ENCODE measurements at regions not wholly inside any gene's neighbourhood (a gene's known extent, or its start where the extent isn't known, plus 50 kb on each side); places are given as distances from the start of the nearest gene placed in this dataset.

DNA sequence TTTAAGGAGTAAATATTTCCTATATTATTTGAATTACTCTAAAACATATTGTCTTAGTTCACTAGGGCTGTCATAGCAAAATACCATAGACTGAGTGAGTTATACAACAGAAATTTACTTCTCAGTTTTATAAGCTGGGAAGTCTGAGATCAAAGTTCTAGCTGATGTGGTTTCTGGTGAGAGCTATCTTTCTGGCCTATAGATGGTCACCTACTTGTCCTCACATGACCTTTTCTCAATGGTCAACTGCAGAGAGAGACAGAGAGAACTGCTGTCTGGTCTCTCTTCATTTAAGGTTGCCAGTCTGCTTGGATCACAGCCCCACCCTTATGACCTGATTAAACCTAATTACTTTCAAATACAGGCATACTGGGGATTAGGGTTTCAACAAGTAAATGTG is 490.9 kb downstream of the FBXO15 start:
- Histone ChIP-seq H3K27ac (ENCODE audit: low read length) (no peak overlapping the region), H3K36me3 (ENCODE audit: control insufficient read depth in 1 of 2, insufficient read depth in 2 of 2, low read length in 2 of 2) (no peaks in the 10 kb centered on the region)

DNA sequence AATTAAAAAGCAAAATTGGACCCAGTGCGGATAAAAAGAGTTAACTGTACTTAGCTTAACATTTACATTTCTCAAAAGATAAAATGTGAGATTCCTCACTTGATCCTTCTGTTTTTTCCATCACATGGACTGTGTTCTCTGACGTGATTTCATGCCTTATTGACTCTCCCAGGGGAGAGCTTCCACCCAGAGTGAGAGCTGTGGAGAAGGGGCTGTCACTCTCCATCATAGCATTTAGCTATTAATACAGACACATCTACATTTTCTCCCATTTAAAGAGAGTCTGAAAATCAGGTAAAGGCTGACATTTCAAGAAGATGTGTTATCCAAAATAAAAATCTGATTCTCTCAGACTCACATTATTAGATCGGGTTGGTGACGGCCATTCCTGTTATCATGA is 493.8 kb downstream of the FBXO15 start:
- no peaks in the 10 kb centered on the region for H3K4me1 ChIP-seq (ENCODE audit: control insufficient read depth in 1 of 2, insufficient read depth in 2 of 2, low read length in 2 of 2)
- no peak overlapping the region for H3K27ac ChIP-seq (ENCODE audit: low read length)
- H3K27me3 ChIP-seq (ENCODE audit: low read depth, low read length) = no peaks in the 10 kb centered on the region
- H3K4me3 ChIP-seq (ENCODE audit: low read depth in 1 of 2, low read length in 2 of 2) = no peak overlapping the region
- H3K9me3 ChIP-seq (ENCODE audit: control insufficient read depth in 1 of 2, low read length in 2 of 2) = no peaks in the 10 kb centered on the region
- no peaks in the 10 kb centered on the region for H3K36me3 ChIP-seq (ENCODE audit: control insufficient read depth in 1 of 2, insufficient read depth in 2 of 2, low read length in 2 of 2)

More for the DNA sequence above, 490.9 kb downstream of the FBXO15 start:
- Histone ChIP-seq H3K27me3 (ENCODE audit: low read depth, low read length) (no peaks in the 10 kb centered on the region), H3K4me3 (ENCODE audit: low read depth in 1 of 2, low read length in 2 of 2) (no peak overlapping the region), H3K4me1 (ENCODE audit: control insufficient read depth in 1 of 2, insufficient read depth in 2 of 2, low read length in 2 of 2) (no peaks in the 10 kb centered on the region), H3K9me3 (ENCODE audit: control insufficient read depth in 1 of 2, low read length in 2 of 2) (no peaks in the 10 kb centered on the region)

GRCh38 chr18:73653251-73653650 is 494.4 kb downstream of the FBXO15 start:
- Histone ChIP-seq H3K9me3 (ENCODE audit: control insufficient read depth in 1 of 2, low read length in 2 of 2) (no peaks in the 10 kb centered on the region), H3K4me1 (ENCODE audit: control insufficient read depth in 1 of 2, insufficient read depth in 2 of 2, low read length in 2 of 2) (no peaks in the 10 kb centered on the region), H3K4me3 (ENCODE audit: low read depth in 1 of 2, low read length in 2 of 2) (no peak overlapping the region), H3K27me3 (ENCODE audit: low read depth, low read length) (no peaks in the 10 kb centered on the region), H3K36me3 (ENCODE audit: control insufficient read depth in 1 of 2, insufficient read depth in 2 of 2, low read length in 2 of 2) (no peaks in the 10 kb centered on the region), H3K27ac (ENCODE audit: low read length) (no peak overlapping the region)

DNA sequence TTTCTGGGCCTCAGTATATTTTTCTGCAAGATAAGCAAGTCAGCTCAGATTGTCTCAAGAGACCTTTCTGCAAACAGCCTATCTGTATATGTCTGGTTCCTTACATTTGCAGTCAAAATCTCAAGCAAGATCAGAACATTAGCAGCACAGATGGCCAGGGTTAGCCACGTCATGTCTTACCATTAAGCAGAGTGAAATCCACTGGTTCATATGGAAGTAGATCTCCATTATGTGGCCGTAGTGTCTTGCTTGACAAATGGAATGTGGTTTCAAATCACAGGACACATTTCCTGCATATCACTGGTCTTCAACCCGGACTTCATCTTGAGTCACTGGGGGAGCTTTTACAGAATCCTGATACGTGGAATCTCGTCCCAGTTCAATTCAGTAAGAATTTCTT is 500.2 kb downstream of the FBXO15 start:
- no peak overlapping the region for H3K4me3 ChIP-seq (ENCODE audit: low read depth in 1 of 2, low read length in 2 of 2)
- H3K4me1 ChIP-seq (ENCODE audit: control insufficient read depth in 1 of 2, insufficient read depth in 2 of 2, low read length in 2 of 2) = no peaks in the 10 kb centered on the region
- no peaks in the 10 kb centered on the region for H3K27me3 ChIP-seq (ENCODE audit: low read depth, low read length)
- no peak overlapping the region for H3K27ac ChIP-seq (ENCODE audit: low read length)
- H3K9me3 ChIP-seq (ENCODE audit: control insufficient read depth in 1 of 2, low read length in 2 of 2) = no peaks in the 10 kb centered on the region
- H3K36me3 ChIP-seq (ENCODE audit: control insufficient read depth in 1 of 2, insufficient read depth in 2 of 2, low read length in 2 of 2) = no peaks in the 10 kb centered on the region

GRCh38 chr18:73646772-73647171 is 500.9 kb downstream of the FBXO15 start:
- Histone ChIP-seq H3K27ac (ENCODE audit: low read length) (no peak overlapping the region), H3K36me3 (ENCODE audit: control insufficient read depth in 1 of 2, insufficient read depth in 2 of 2, low read length in 2 of 2) (no peaks in the 10 kb centered on the region), H3K4me1 (ENCODE audit: control insufficient read depth in 1 of 2, insufficient read depth in 2 of 2, low read length in 2 of 2) (no peaks in the 10 kb centered on the region), H3K27me3 (ENCODE audit: low read depth, low read length) (no peaks in the 10 kb centered on the region), H3K9me3 (ENCODE audit: control insufficient read depth in 1 of 2, low read length in 2 of 2) (no peaks in the 10 kb centered on the region), H3K4me3 (ENCODE audit: low read depth in 1 of 2, low read length in 2 of 2) (no peak overlapping the region)

DNA sequence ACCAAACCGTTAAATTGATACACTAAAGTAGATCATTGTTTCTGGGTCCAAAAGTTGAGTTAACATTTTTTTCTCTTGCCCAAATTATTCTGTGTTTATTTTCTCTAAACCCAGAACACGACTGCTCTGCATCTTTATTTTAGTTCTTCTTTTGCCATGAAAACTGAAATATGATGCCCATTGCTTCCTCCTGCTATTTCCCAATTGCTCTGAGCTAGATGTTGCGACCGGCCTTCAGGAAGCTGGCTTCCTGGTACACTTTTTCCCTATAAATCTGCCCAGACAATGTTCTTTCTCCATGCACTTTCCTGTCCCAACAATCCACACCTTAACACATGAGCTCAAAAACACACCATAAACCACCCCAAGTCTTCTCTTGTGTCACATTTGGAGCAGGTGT is 501.4 kb downstream of the FBXO15 start:
- no peaks in the 10 kb centered on the region for H3K36me3 ChIP-seq (ENCODE audit: control insufficient read depth in 1 of 2, insufficient read depth in 2 of 2, low read length in 2 of 2)
- no peaks in the 10 kb centered on the region for H3K9me3 ChIP-seq (ENCODE audit: control insufficient read depth in 1 of 2, low read length in 2 of 2)
- H3K4me3 ChIP-seq (ENCODE audit: low read depth in 1 of 2, low read length in 2 of 2) = no peak overlapping the region
- H3K27me3 ChIP-seq (ENCODE audit: low read depth, low read length) = no peaks in the 10 kb centered on the region
- H3K27ac ChIP-seq (ENCODE audit: low read length) = no peak overlapping the region
- no peaks in the 10 kb centered on the region for H3K4me1 ChIP-seq (ENCODE audit: control insufficient read depth in 1 of 2, insufficient read depth in 2 of 2, low read length in 2 of 2)

DNA sequence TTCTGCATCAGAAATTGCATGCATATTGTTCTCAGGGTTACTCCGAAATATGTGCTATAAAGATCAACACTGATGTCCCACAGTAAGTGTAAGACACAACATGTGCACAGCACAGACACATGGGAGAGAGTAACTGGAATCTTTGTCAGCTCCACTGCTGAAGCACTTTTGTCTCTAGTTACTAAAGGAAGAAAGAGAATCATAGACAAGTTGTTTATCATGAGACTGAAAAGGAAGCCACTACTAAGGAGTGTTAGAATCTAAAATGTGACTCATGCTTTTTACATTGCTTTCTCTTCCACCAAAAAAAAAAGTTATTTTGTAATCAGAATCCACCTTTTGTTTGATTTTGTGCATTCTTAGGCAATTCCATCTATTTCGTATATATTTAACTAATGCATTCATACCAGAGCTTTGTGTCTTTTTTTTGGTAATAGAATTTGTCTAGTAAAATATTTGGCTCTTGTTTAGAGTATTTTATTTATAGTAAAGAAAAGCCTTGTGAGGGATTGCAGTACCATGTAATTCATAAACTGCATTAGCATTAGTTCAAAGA is 502.4 kb downstream of the FBXO15 start:
- H3K4me3 ChIP-seq (ENCODE audit: low read depth in 1 of 2, low read length in 2 of 2) = no peak overlapping the region
- H3K27me3 ChIP-seq (ENCODE audit: low read depth, low read length) = no peaks in the 10 kb centered on the region
- no peak overlapping the region for H3K27ac ChIP-seq (ENCODE audit: low read length)
- H3K36me3 ChIP-seq (ENCODE audit: control insufficient read depth in 1 of 2, insufficient read depth in 2 of 2, low read length in 2 of 2) = no peaks in the 10 kb centered on the region
- H3K9me3 ChIP-seq (ENCODE audit: control insufficient read depth in 1 of 2, low read length in 2 of 2) = no peaks in the 10 kb centered on the region
- H3K4me1 ChIP-seq (ENCODE audit: control insufficient read depth in 1 of 2, insufficient read depth in 2 of 2, low read length in 2 of 2) = no peaks in the 10 kb centered on the region

- Histone ChIP-seq H3K27me3 (ENCODE audit: low read depth, low read length) (no peaks in the 10 kb centered on the region), H3K4me1 (ENCODE audit: control insufficient read depth in 1 of 2, insufficient read depth in 2 of 2, low read length in 2 of 2) (no peaks in the 10 kb centered on the region), H3K36me3 (ENCODE audit: control insufficient read depth in 1 of 2, insufficient read depth in 2 of 2, low read length in 2 of 2) (no peaks in the 10 kb centered on the region), H3K27ac (ENCODE audit: low read length) (no peak overlapping the region), H3K4me3 (ENCODE audit: low read depth in 1 of 2, low read length in 2 of 2) (no peak overlapping the region), H3K9me3 (ENCODE audit: control insufficient read depth in 1 of 2, low read length in 2 of 2) (no peaks in the 10 kb centered on the region)
Measured at GRCh38 chr18:73639788-73640187, 507.8 kb downstream of the FBXO15 start.

- Histone ChIP-seq H3K27me3 (ENCODE audit: low read depth, low read length) (no peaks in the 10 kb centered on the region), H3K9me3 (ENCODE audit: control insufficient read depth in 1 of 2, low read length in 2 of 2) (no peaks in the 10 kb centered on the region), H3K36me3 (ENCODE audit: control insufficient read depth in 1 of 2, insufficient read depth in 2 of 2, low read length in 2 of 2) (no peaks in the 10 kb centered on the region), H3K27ac (ENCODE audit: low read length) (no peak overlapping the region), H3K4me1 (ENCODE audit: control insufficient read depth in 1 of 2, insufficient read depth in 2 of 2, low read length in 2 of 2) (no peaks in the 10 kb centered on the region), H3K4me3 (ENCODE audit: low read depth in 1 of 2, low read length in 2 of 2) (no peak overlapping the region)
Measured at GRCh38 chr18:73638709-73639108, 508.9 kb downstream of the FBXO15 start.

DNA sequence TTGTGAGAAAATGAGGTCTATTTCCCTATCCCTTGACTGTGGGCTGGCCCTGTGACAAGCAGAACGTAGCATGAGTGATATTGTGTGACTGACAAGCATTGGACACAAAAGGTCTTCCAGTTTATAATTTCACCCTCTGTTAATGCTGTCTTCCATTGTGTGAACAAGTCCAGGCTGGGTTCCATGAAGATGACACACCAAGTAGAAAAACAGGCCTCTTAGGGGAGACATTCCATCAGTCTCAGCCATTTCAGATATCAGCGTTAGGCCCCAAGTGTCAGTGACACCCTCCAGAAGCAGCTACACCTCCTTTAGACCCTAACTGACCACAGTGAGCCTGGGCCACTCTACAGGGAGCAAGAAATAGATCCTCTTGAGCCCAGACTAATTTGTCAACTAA is 511.3 kb downstream of the FBXO15 start:
- H3K27me3 ChIP-seq (ENCODE audit: low read depth, low read length) = no peaks in the 10 kb centered on the region
- H3K4me1 ChIP-seq (ENCODE audit: control insufficient read depth in 1 of 2, insufficient read depth in 2 of 2, low read length in 2 of 2) = no peaks in the 10 kb centered on the region
- no peak overlapping the region for H3K27ac ChIP-seq (ENCODE audit: low read length)
- no peaks in the 10 kb centered on the region for H3K36me3 ChIP-seq (ENCODE audit: control insufficient read depth in 1 of 2, insufficient read depth in 2 of 2, low read length in 2 of 2)
- H3K9me3 ChIP-seq (ENCODE audit: control insufficient read depth in 1 of 2, low read length in 2 of 2) = no peaks in the 10 kb centered on the region
- H3K4me3 ChIP-seq (ENCODE audit: low read depth in 1 of 2, low read length in 2 of 2) = no peak overlapping the region

- no peaks in the 10 kb centered on the region for H3K9me3 ChIP-seq (ENCODE audit: control insufficient read depth in 1 of 2, low read length in 2 of 2)
- no peaks in the 10 kb centered on the region for H3K27me3 ChIP-seq (ENCODE audit: low read depth, low read length)
- H3K36me3 ChIP-seq (ENCODE audit: control insufficient read depth in 1 of 2, insufficient read depth in 2 of 2, low read length in 2 of 2) = no peaks in the 10 kb centered on the region
- H3K4me3 ChIP-seq (ENCODE audit: low read depth in 1 of 2, low read length in 2 of 2) = no peak overlapping the region
- H3K4me1 ChIP-seq (ENCODE audit: control insufficient read depth in 1 of 2, insufficient read depth in 2 of 2, low read length in 2 of 2) = no peaks in the 10 kb centered on the region
- no peak overlapping the region for H3K27ac ChIP-seq (ENCODE audit: low read length)
Measured at GRCh38 chr18:73626859-73627258, 520.8 kb downstream of the FBXO15 start.

- Histone ChIP-seq H3K9me3 (ENCODE audit: control insufficient read depth in 1 of 2, low read length in 2 of 2) (no peaks in the 10 kb centered on the region), H3K36me3 (ENCODE audit: control insufficient read depth in 1 of 2, insufficient read depth in 2 of 2, low read length in 2 of 2) (no peaks in the 10 kb centered on the region), H3K27me3 (ENCODE audit: low read depth, low read length) (no peaks in the 10 kb centered on the region), H3K4me3 (ENCODE audit: low read depth in 1 of 2, low read length in 2 of 2) (no peak overlapping the region), H3K4me1 (ENCODE audit: control insufficient read depth in 1 of 2, insufficient read depth in 2 of 2, low read length in 2 of 2) (no peaks in the 10 kb centered on the region), H3K27ac (ENCODE audit: low read length) (no peak overlapping the region)
Measured at GRCh38 chr18:73626221-73626620, 521.4 kb downstream of the FBXO15 start.
